ENCODE measurements at regions not wholly inside any gene's neighbourhood (a gene's known extent, or its start where the extent isn't known, plus 50 kb on each side); places are given as distances from the start of the nearest gene placed in this dataset.

GRCh38 chr2:348361-348916 lies 60.5 kb upstream of the ALKAL2 start (continued):
- TF ChIP-seq CTCF (IDR thresholded peaks at IDR 0.05) = no peak
- no peak for TF ChIP-seq EP300 (IDR thresholded peaks at IDR 0.05; ENCODE audit: borderline replicate concordance in 1 of 2, low read depth in 1 of 2, low read length in 1 of 2)
- no peak for TF ChIP-seq SIN3A (IDR thresholded peaks at IDR 0.05; ENCODE audit: borderline replicate concordance, low read depth, low read length)
- no peak for TF ChIP-seq YY1 (IDR thresholded peaks at IDR 0.05; ENCODE audit: low read depth)

GRCh38 chr2:344811-345210 lies 56.9 kb upstream of the ALKAL2 start:
- no peak for TF ChIP-seq RCOR1 (IDR thresholded peaks at IDR 0.05; ENCODE audit: low read length)
- no peak for TF ChIP-seq ELF1 (IDR thresholded peaks at IDR 0.05)
- TF ChIP-seq TAF1 (IDR thresholded peaks at IDR 0.05; ENCODE audit: borderline replicate concordance, low read depth, low read length) = no peak
- TF ChIP-seq EP300 (IDR thresholded peaks at IDR 0.05; ENCODE audit: borderline replicate concordance in 1 of 2, low read depth in 1 of 2, low read length in 1 of 2) = no peak
- no peak for TF ChIP-seq FOSL2 (IDR thresholded peaks at IDR 0.05; ENCODE audit: borderline replicate concordance, low read depth)
- TF ChIP-seq TCF12 (IDR thresholded peaks at IDR 0.05) = no peak
- no peak for TF ChIP-seq PBX3 (IDR thresholded peaks at IDR 0.05)
- TF ChIP-seq NFIC (IDR thresholded peaks at IDR 0.05; ENCODE audit: borderline replicate concordance) = no peak
- no peak for TF ChIP-seq TEAD4 (IDR thresholded peaks at IDR 0.05; ENCODE audit: borderline replicate concordance, insufficient read depth)
- TF ChIP-seq JUND (IDR thresholded peaks at IDR 0.05) = no peak
- no peak for TF ChIP-seq GATA2 (CRISPR knock-in tag; IDR thresholded peaks at IDR 0.05)
- TF ChIP-seq EZH2phosphoT487 (IDR thresholded peaks at IDR 0.05; ENCODE audit: borderline replicate concordance, low read depth) = no peak
- TF ChIP-seq MXI1 (IDR thresholded peaks at IDR 0.05; ENCODE audit: low read depth, low read length) = no peak
- TF ChIP-seq SIN3A (IDR thresholded peaks at IDR 0.05; ENCODE audit: borderline replicate concordance, low read depth, low read length) = no peak
- TF ChIP-seq CHD2 (IDR thresholded peaks at IDR 0.05; ENCODE audit: low read length, partially characterized antibody) = no peak
- no peak for TF ChIP-seq NRF1 (IDR thresholded peaks at IDR 0.05; ENCODE audit: low read depth, low read length)
- no peak for TF ChIP-seq FOXM1 (IDR thresholded peaks at IDR 0.05; ENCODE audit: low read depth)
- no peak for TF ChIP-seq USF2 (IDR thresholded peaks at IDR 0.05; ENCODE audit: borderline replicate concordance, low read depth, low read length)
- no peak for TF ChIP-seq IRF3 (IDR thresholded peaks at IDR 0.05; ENCODE audit: low read depth, low read length)
- no peak for TF ChIP-seq FOXJ3 (CRISPR knock-in tag; IDR thresholded peaks at IDR 0.05)
- H2AFZ ChIP-seq (ENCODE audit: low read depth) = no peak overlapping the region
- H4K20me1 ChIP-seq (ENCODE audit: insufficient read depth) = no peaks in the 10 kb centered on the region
- no peaks in the 10 kb centered on the region for H3F3A ChIP-seq (replicated peaks; ENCODE audit: insufficient read depth)
- no peak for DNase-seq
- no peak overlapping the region for H3K4me3 ChIP-seq (ENCODE audit: low read depth in 2 of 2, low read length in 1 of 2)
- H3K27ac ChIP-seq (ENCODE audit: low read depth in 2 of 2, low read length in 1 of 2) = no peak overlapping the region
- H3K4me2 ChIP-seq = no peak overlapping the region
- 6% methylated on average over 4 of the region's 4 CpGs for WGBS (ENCODE audit: low lambda C conversion rate)
- H3K9ac ChIP-seq = no peak overlapping the region
- no peaks in the 10 kb centered on the region for H3K27me3 ChIP-seq (ENCODE audit: insufficient read depth)
- H3K79me2 ChIP-seq (ENCODE audit: insufficient read depth) = no peaks in the 10 kb centered on the region
- ChIA-PET CTCF (no interaction called here), POLR2A (no interaction called here)
- H3K9me3 ChIP-seq = 0 out of 2 replicates have a peak, but pooled peaks cover 6% of the 10 kb centered on the region
- H3K4me1 ChIP-seq (ENCODE audit: control insufficient read depth in 1 of 2, insufficient read depth in 2 of 2, low read depth in 1 of 2, low read length in 1 of 2) = peaks cover 0 to 10% of the 10 kb centered on the region in 2 experiments; a peak in 1 of 4 replicates
- H3K36me3 ChIP-seq (replicated peaks in 1 of 2; ENCODE audit: control insufficient read depth in 1 of 2, insufficient read depth in 2 of 2, low read length in 1 of 2) = no peaks in the 10 kb centered on the region
- no peaks in the 10 kb centered on the region for H3K9me2 ChIP-seq
